GM06990 (cell line): ENCODE measurements at regions not wholly inside any gene's neighbourhood (a gene's known extent, or its start where the extent isn't known, plus 50 kb on each side); places are given as distances from the start of the nearest gene placed in this dataset.
"Not testable (repeated sequence)": the region's sequence is repeated elsewhere in the genome, so short reads cannot be mapped to it uniquely, and the experiment has no call there.

ENCODE experiments used
- DNase-seq: peaks from one replicate; pipeline ENCODE4 v3.0.0-alpha.2; 2011; ENCODE audit not compliant: insufficient read length; ENCODE audit errors: extremely low read depth
- H3K27me3 ChIP-seq: replicated peaks from 2 replicates; pipeline ENCODE4 v1.6.0; 2011; ENCODE audit warnings: low read length; ENCODE audit not compliant: control insufficient read depth, insufficient read depth
- H3K36me3 ChIP-seq: 2 replicates; pipeline ENCODE4 v1.5.1; 2011; ENCODE audit warnings: low read length; ENCODE audit not compliant: control insufficient read depth, insufficient read depth
- H3K4me3 ChIP-seq: replicated peaks from 2 replicates; pipeline ENCODE4 v1.5.1; 2011; ENCODE audit warnings: low read depth, mild to moderate bottlenecking, control low read depth, low read length
- CTCF ChIP-seq: IDR thresholded peaks from 2 replicates; pipeline ENCODE4 v1.5.1; 2011; ENCODE audit warnings: low read length, control low read depth, mild to moderate bottlenecking, inconsistent platforms; ENCODE audit not compliant: insufficient read depth, poor library complexity, severe bottlenecking

- DNase-seq, result no peak
- Histone ChIP-seq H3K36me3 (no peaks in the 10 kb centered on the region), H3K4me3 (no peak overlapping the region), H3K27me3 (no peaks in the 10 kb centered on the region; the same call in 1 of the 2 replicates)
- TF ChIP-seq CTCF, result no peak
These were observed 353.4 kb downstream of the ADAMTS20 start for GRCh38 chr12:43198608-43199007.

GRCh38 chr12:43196268-43196907 lies 355.6 kb downstream of the ADAMTS20 start:
- DNase-seq, result no peak
- H3K27me3 ChIP-seq, result no peaks in the 10 kb centered on the region
- H3K4me3 ChIP-seq, result no peak overlapping the region
- H3K36me3 ChIP-seq, result no peaks in the 10 kb centered on the region
- no peak for TF ChIP-seq CTCF

GRCh38 chr12:43193096-43193495 lies 358.9 kb downstream of the ADAMTS20 start:
- not testable (repeated sequence) for H3K27me3 ChIP-seq, H3K4me3 ChIP-seq, DNase-seq, H3K36me3 ChIP-seq

GRCh38 chr12:43192442-43192841 lies 359.6 kb downstream of the ADAMTS20 start:
- H3K36me3 ChIP-seq, DNase-seq, H3K27me3 ChIP-seq, H3K4me3 ChIP-seq: not testable (repeated sequence)

- no peak for TF ChIP-seq CTCF
- Histone ChIP-seq H3K27me3 (no peaks in the 10 kb centered on the region), H3K36me3 (no peaks in the 10 kb centered on the region), H3K4me3 (no peak overlapping the region)
- no peak for DNase-seq
These were observed 371.8 kb downstream of the ADAMTS20 start for GRCh38 chr12:43180242-43180641.

GRCh38 chr12:43179486-43179885 lies 372.5 kb downstream of the ADAMTS20 start:
- no peaks in the 10 kb centered on the region for H3K36me3 ChIP-seq
- H3K4me3 ChIP-seq, result no peak overlapping the region
- no peak for TF ChIP-seq CTCF
- no peak for DNase-seq
- no peaks in the 10 kb centered on the region for H3K27me3 ChIP-seq

- Histone ChIP-seq H3K27me3 (no peaks in the 10 kb centered on the region), H3K36me3 (no peaks in the 10 kb centered on the region), H3K4me3 (no peak overlapping the region)
- no peak for DNase-seq
- TF ChIP-seq CTCF, result no peak
These were observed 374.7 kb downstream of the ADAMTS20 start for GRCh38 chr12:43177276-43177675.
